Spleen (tissue), 7 donors: ENCODE measurements at regions not wholly inside any gene's neighbourhood (a gene's known extent, or its start where the extent isn't known, plus 50 kb on each side); places are given as distances from the start of the nearest gene placed in this dataset.

ENCODE experiments used
- CTCF ChIP-seq, 11 experiments: fragments of 200-600 bp in 7 of 11; fragments of 450-650 bp in 4 of 11; sonication (generic) in 4 of 11; IDR thresholded peaks in 8 of 11; conservative IDR thresholded peaks in 3 of 11; 1 replicate in 7 of 11; 2 replicates in 4 of 11; pipeline versions ENCODE4 v1.4.0 to v1.8.0; 2016 to 2021; ENCODE audit warnings: antibody characterized with exemption in 11 of 11, inconsistent platforms in 4 of 11, mild to moderate bottlenecking in 1 of 11
- POLR2A ChIP-seq, 3 donors: fragments of 450-650 bp; IDR thresholded peaks; one replicate each; pipeline ENCODE4 v1.5.1; 2017; ENCODE audit warnings: antibody characterized with exemption in 3 of 3, mild to moderate bottlenecking in 1 of 3
- POLR2AphosphoS5 ChIP-seq, 3 donors: sonication (generic); formaldehyde crosslinking; IDR thresholded peaks; one replicate each; pipeline ENCODE4 v1.5.1; 2017; ENCODE audit warnings: antibody characterized with exemption in 3 of 3
- donor health status: DM: no; HTN: no; CAD: no; lungs with moderate emphysema.
- donor health status: DM: no; HTN: no; CAD: no.
- donor health status: DM: no; HTN: no; CAD: no.

DNA sequence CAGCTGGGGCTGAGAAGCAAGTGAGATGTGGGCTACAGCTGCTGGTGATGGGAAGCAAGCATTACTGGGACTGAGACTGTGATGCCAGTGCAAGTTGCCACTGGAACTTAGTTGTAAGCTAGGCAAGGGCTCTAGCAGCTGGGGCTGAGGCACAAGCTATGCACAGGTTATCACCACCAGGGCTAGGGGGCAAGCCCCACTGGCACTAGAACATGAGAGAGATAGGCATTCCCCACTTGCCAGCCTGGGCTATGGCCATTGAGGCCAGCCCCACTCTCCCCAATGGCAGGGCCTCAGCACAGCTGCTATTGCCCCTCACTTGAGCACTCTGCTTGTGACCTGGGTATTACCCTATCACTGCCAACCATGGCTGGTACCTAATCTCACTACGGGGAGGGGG lies 130.8 kb upstream of the SMIM31 start:
- TF ChIP-seq CTCF (IDR thresholded peaks at IDR 0.05 in 8 of 11, conservative IDR thresholded peaks at IDR 0.05 in 3 of 11) (no peak), POLR2AphosphoS5 (IDR thresholded peaks at IDR 0.05) (no peak), POLR2A (IDR thresholded peaks at IDR 0.05) (no peak)
